ENCODE measurements at regions not wholly inside any gene's neighbourhood (a gene's known extent, or its start where the extent isn't known, plus 50 kb on each side); places are given as distances from the start of the nearest gene placed in this dataset.

GRCh38 chrY:11022734-11023133 is 1495.1 kb downstream of the TSPY10 start:
- no peak overlapping the region for H2BK5ac ChIP-seq (ENCODE audit: low read depth, low read length)
- H2BK15ac ChIP-seq (ENCODE audit: low read length): no peak overlapping the region
- no peak overlapping the region for H2BK20ac ChIP-seq (ENCODE audit: low read length)
- no peak overlapping the region for H4K91ac ChIP-seq (replicated peaks; ENCODE audit: insufficient read length, low read length)
- peaks cover 17 to 43% of the 10 kb centered on the region in 2 experiments for H3K9me3 ChIP-seq (ENCODE audit: insufficient read depth in 2 of 2, low read depth in 1 of 2, low read length in 1 of 2)
- no peak overlapping the region for H3K14ac ChIP-seq (ENCODE audit: insufficient read length)
- H2AFZ ChIP-seq (ENCODE audit: low read length): no peak overlapping the region
- H3K18ac ChIP-seq (ENCODE audit: extremely low read depth, low read length): no peak overlapping the region
- no peak overlapping the region for H3K9ac ChIP-seq (replicated peaks in 1 of 4; ENCODE audit: extremely low read depth in 1 of 4, low read depth in 3 of 4, low read length in 3 of 4)
- no peak overlapping the region for H3K56ac ChIP-seq (replicated peaks; ENCODE audit: insufficient read length, low read depth, low read length)
- peaks cover 26% of the 10 kb centered on the region; the same call in 1 of the 2 replicates for H3K23me2 ChIP-seq (ENCODE audit: low read depth, low read length)
- H3K4me1 ChIP-seq (replicated peaks in 1 of 4; ENCODE audit: control insufficient read depth in 3 of 4, insufficient read depth in 4 of 4, low read length in 3 of 4): no peaks in the 10 kb centered on the region
- no peak overlapping the region for H3K4ac ChIP-seq (replicated peaks; ENCODE audit: insufficient read length, low read depth, low read length)
- no peaks in the 10 kb centered on the region for H3K36me3 ChIP-seq (ENCODE audit: control insufficient read depth in 2 of 4, insufficient read depth in 4 of 4, low read length in 3 of 4)
- no peak for FAIRE-seq
- no peak overlapping the region for H3K23ac ChIP-seq (ENCODE audit: insufficient read length)
- DNase-seq (ENCODE audit: low read depth in 1 of 2, low spot score in 2 of 2): no peak
- no peaks in the 10 kb centered on the region for H3K79me1 ChIP-seq (ENCODE audit: low read depth, low read length)
- no peaks in the 10 kb centered on the region for H3K79me2 ChIP-seq (ENCODE audit: control insufficient read depth in 1 of 2, insufficient read depth in 2 of 2, low read length in 2 of 2)
- POLR2A ChIA-PET (ENCODE audit: partially characterized antibody): no interaction called here
- H4K20me1 ChIP-seq (replicated peaks in 1 of 2; ENCODE audit: control insufficient read depth in 1 of 2, insufficient read depth in 2 of 2, low read length in 2 of 2): no peaks in the 10 kb centered on the region
- WGBS, 2 experiments (ENCODE audit: extremely low coverage in 1 of 2, insufficient coverage in 1 of 2, insufficient read length in 1 of 2, insufficient replicate concordance in 2 of 2, low coverage in 1 of 2, low lambda C conversion rate in 2 of 2, missing lambda C conversion rate in 1 of 2): 90 to 100% methylated on average over 1 of the region's 1 CpG
- H4K8ac ChIP-seq (ENCODE audit: extremely low read depth, insufficient read depth, low read length): no peak overlapping the region
- no peak overlapping the region for H2AK5ac ChIP-seq (ENCODE audit: low read depth, low read length)
- no peak overlapping the region for H3K4me3 ChIP-seq (ENCODE audit: extremely low read depth in 1 of 4, insufficient read depth in 2 of 4, low read depth in 3 of 4, low read length in 4 of 4)
- no peak overlapping the region for H2BK12ac ChIP-seq (ENCODE audit: low read depth, low read length)
- no peaks in the 10 kb centered on the region for H3K27me3 ChIP-seq (replicated peaks in 1 of 4; ENCODE audit: control insufficient read depth in 3 of 4, extremely low read depth in 1 of 4, insufficient read depth in 3 of 4, low read length in 3 of 4)
- no peak overlapping the region for H3K27ac ChIP-seq (ENCODE audit: low read depth, low read length)
- no peak overlapping the region for H3K4me2 ChIP-seq (ENCODE audit: insufficient read depth in 1 of 2, low read depth in 2 of 2, low read length in 2 of 2)
- no peak overlapping the region for H4K5ac ChIP-seq (ENCODE audit: insufficient read length, low read depth, low read length)
- CTCF ChIA-PET (ENCODE audit: partially characterized antibody): no interaction called here
- no peak overlapping the region for H2BK120ac ChIP-seq (replicated peaks; ENCODE audit: low read depth, low read length)
- no peak for TF ChIP-seq SIN3A (conservative IDR thresholded peaks at IDR 0.05 in 1 of 2, IDR thresholded peaks at IDR 0.05 in 1 of 2; ENCODE audit: low read depth in 1 of 2, low read length in 2 of 2)
- TF ChIP-seq PHF8 (conservative IDR thresholded peaks at IDR 0.05; ENCODE audit: low read depth, low read length): no peak

All from H1 (cell line).